ENCODE measurements at regions not wholly inside any gene's neighbourhood (a gene's known extent, or its start where the extent isn't known, plus 50 kb on each side); places are given as distances from the start of the nearest gene placed in this dataset.
"Not testable (repeated sequence)": the region's sequence is repeated elsewhere in the genome, so short reads cannot be mapped to it uniquely, and the experiment has no call there.

- in situ Hi-C loops (cut with MboI; ENCODE audit: low pct_ligation_motif_present in 1 of 4, low pct_unique_long_range_greater_than_20kb in 1 of 4, low sequenced_read_pairs in 3 of 4) (no loop called here), intact Hi-C loops (cut with DNase I; ENCODE audit: low total_unique reads) (no loop called here)
- no peak for DNase-seq
- no peak for TF ChIP-seq POLR2AphosphoS5 (IDR thresholded peaks at IDR 0.05)
- TF ChIP-seq CTCF (IDR thresholded peaks at IDR 0.05) = no peak
- TF ChIP-seq EP300 (IDR thresholded peaks at IDR 0.05; ENCODE audit: low read depth) = no peak
- no peak for TF ChIP-seq POLR2A (IDR thresholded peaks at IDR 0.05)
- WGBS, 2 donors (ENCODE audit: low coverage in 1 of 2) = 74% methylated on average over 3 of the region's 3 CpGs; no CpG with 5 or more reads in 1 of the 2 donors
- Histone ChIP-seq H3K36me3 (no peaks in the 10 kb centered on the region), H3K27ac (no peak overlapping the region), H3K9me3 (peaks cover 0 to 2% of the 10 kb centered on the region in 2 donors), H3K4me1 (no peaks in the 10 kb centered on the region), H3K27me3 (peaks cover 12% of the 10 kb centered on the region), H3K4me3 (no peak overlapping the region)
Observed at GRCh38 chr10:125407000-125407502, 246.7 kb upstream of the CTBP2 start.

- in situ Hi-C loops (cut with MboI; ENCODE audit: low pct_ligation_motif_present in 1 of 4, low pct_unique_long_range_greater_than_20kb in 1 of 4, low sequenced_read_pairs in 3 of 4); H3K4me3 ChIP-seq; H3K9me3 ChIP-seq; H3K27ac ChIP-seq; DNase-seq; H3K4me1 ChIP-seq; intact Hi-C loops (cut with DNase I; ENCODE audit: low total_unique reads); H3K36me3 ChIP-seq: not testable (repeated sequence)
- H3K27me3 ChIP-seq = peaks cover 12% of the 10 kb centered on the region
Observed at GRCh38 chr10:125404902-125405301, 244.5 kb upstream of the CTBP2 start.

- 78 to 91% methylated on average over 2 of the region's 2 CpGs for WGBS, 2 donors (ENCODE audit: low coverage in 1 of 2)
- in situ Hi-C loops (cut with MboI; ENCODE audit: low pct_ligation_motif_present in 1 of 4, low pct_unique_long_range_greater_than_20kb in 1 of 4, low sequenced_read_pairs in 3 of 4) (no loop called here), intact Hi-C loops (cut with DNase I; ENCODE audit: low total_unique reads) (no loop called here)
- H3K27ac ChIP-seq = no peak overlapping the region
- DNase-seq = no peak
- H3K27me3 ChIP-seq = peaks cover 2% of the 10 kb centered on the region
- H3K4me1 ChIP-seq = no peaks in the 10 kb centered on the region
- TF ChIP-seq POLR2A (IDR thresholded peaks at IDR 0.05) (no peak), POLR2AphosphoS5 (IDR thresholded peaks at IDR 0.05) (no peak), EP300 (IDR thresholded peaks at IDR 0.05; ENCODE audit: low read depth) (no peak), CTCF (IDR thresholded peaks at IDR 0.05) (no peak)
- H3K36me3 ChIP-seq = no peaks in the 10 kb centered on the region
- peaks cover 0 to 4% of the 10 kb centered on the region in 2 donors for H3K9me3 ChIP-seq
- H3K4me3 ChIP-seq = no peak overlapping the region
Observed at GRCh38 chr10:125401462-125401861, 241.1 kb upstream of the CTBP2 start.

- Histone ChIP-seq H3K27ac (no peak overlapping the region), H3K9me3 (peaks cover 0 to 4% of the 10 kb centered on the region in 2 donors), H3K27me3 (no peaks in the 10 kb centered on the region), H3K4me1 (no peaks in the 10 kb centered on the region), H3K36me3 (no peaks in the 10 kb centered on the region), H3K4me3 (no peak overlapping the region)
- intact Hi-C loops (cut with DNase I; ENCODE audit: low total_unique reads) = no loop called here
- DNase-seq = no peak
- WGBS, 2 donors (ENCODE audit: low coverage in 1 of 2) = 62 to 70% methylated on average over 3 of the region's 3 CpGs
- no peak for TF ChIP-seq POLR2A (IDR thresholded peaks at IDR 0.05)
- no peak for TF ChIP-seq CTCF (IDR thresholded peaks at IDR 0.05)
- TF ChIP-seq EP300 (IDR thresholded peaks at IDR 0.05; ENCODE audit: low read depth) = no peak
- no peak for TF ChIP-seq POLR2AphosphoS5 (IDR thresholded peaks at IDR 0.05)
- in situ Hi-C loops (cut with MboI; ENCODE audit: low pct_ligation_motif_present in 1 of 4, low pct_unique_long_range_greater_than_20kb in 1 of 4, low sequenced_read_pairs in 3 of 4) = no loop called here
Observed at GRCh38 chr10:125399289-125399688, 238.9 kb upstream of the CTBP2 start.

GRCh38 chr10:125398270-125398669 is 237.9 kb upstream of the CTBP2 start:
- no peak overlapping the region for H3K27ac ChIP-seq
- 65 to 69% methylated on average over 3 of the region's 3 CpGs for WGBS, 2 donors (ENCODE audit: low coverage in 1 of 2)
- H3K4me3 ChIP-seq = no peak overlapping the region
- DNase-seq = no peak
- H3K36me3 ChIP-seq = no peaks in the 10 kb centered on the region
- H3K9me3 ChIP-seq = peaks cover 0 to 4% of the 10 kb centered on the region in 2 donors
- no peaks in the 10 kb centered on the region for H3K27me3 ChIP-seq
- intact Hi-C loops (cut with DNase I; ENCODE audit: low total_unique reads) (no loop called here), in situ Hi-C loops (cut with MboI; ENCODE audit: low pct_ligation_motif_present in 1 of 4, low pct_unique_long_range_greater_than_20kb in 1 of 4, low sequenced_read_pairs in 3 of 4) (no loop called here)
- no peak for TF ChIP-seq CTCF (IDR thresholded peaks at IDR 0.05)
- TF ChIP-seq POLR2A (IDR thresholded peaks at IDR 0.05) = no peak
- TF ChIP-seq EP300 (IDR thresholded peaks at IDR 0.05; ENCODE audit: low read depth) = no peak
- no peak for TF ChIP-seq POLR2AphosphoS5 (IDR thresholded peaks at IDR 0.05)
- H3K4me1 ChIP-seq = no peaks in the 10 kb centered on the region
